HepG2 (cell line): ENCODE measurements at regions not wholly inside any gene's neighbourhood (a gene's known extent, or its start where the extent isn't known, plus 50 kb on each side); places are given as distances from the start of the nearest gene placed in this dataset.

Experiments
- ATAC-seq: fragments of 200-7000 bp; cut with Tn5 transposase; 3 replicates; pipeline ENCODE4 v1.9.1; 2020; ENCODE audit warnings: mild to moderate bottlenecking, moderate library complexity
- BruUV-seq: library from RNA; stranded (reverse); fragments of 400-500 nt; replicated peaks from 2 replicates; lab custom pipeline; 2021; lab: Mats Ljungman, UMichigan
- CTCF ChIA-PET: fragments of 300-600 bp; formaldehyde crosslinking; extraction: SDS; loops from one replicate; lab custom pipeline; 2021; ENCODE audit warnings: low total read pairs, inconsistent platforms, low intra/inter-chr PET ratio; lab: Yijun Ruan, JAX
- POLR2A ChIA-PET: fragments of 350-600 bp; sonication (Branson Sonifier 250); formaldehyde crosslinking; loops from one replicate; lab custom pipeline; 2020; ENCODE audit warnings: antibody characterized with exemption, inconsistent platforms; lab: Yijun Ruan, JAX
- DNase-seq: peaks from one replicate; pipeline ENCODE4 v3.0.0-alpha.2; 2015; ENCODE audit warnings: low spot score
- FAIRE-seq: peaks from 3 replicates; lab custom pipeline; 2011; peaks lifted over from hg19 to GRCh38; lab: Jason Lieb, UNC
- H2AFZ ChIP-seq: one replicate; pipeline ENCODE4 v1.6.1; 2011; ENCODE audit warnings: low read length, inconsistent platforms
- H3K27ac ChIP-seq: fragments of 300-600 bp; 3 replicates; pipeline ENCODE4 v1.8.0; 2011; ENCODE audit warnings: mixed run types, mild to moderate bottlenecking, mixed read lengths, low read length, inconsistent platforms; ENCODE audit not compliant: insufficient read depth; ENCODE audit errors: extremely low read length
- H3K27me3 ChIP-seq, 2 experiments: fragments of 200-600 bp in 1 of 2; 2 replicates in 1 of 2; 3 replicates in 1 of 2; pipeline versions ENCODE4 v1.6.0 to v1.8.0; 2011; ENCODE audit warnings: low read length in 2 of 2, mild to moderate bottlenecking in 2 of 2, moderate library complexity in 2 of 2, inconsistent platforms in 1 of 2; ENCODE audit not compliant: insufficient read depth in 2 of 2, control insufficient read depth in 1 of 2
- H3K36me3 ChIP-seq, 2 experiments: fragments of 200-600 bp in 1 of 2; replicated peaks in 1 of 2; 2 replicates in 1 of 2; 3 replicates in 1 of 2; pipeline versions ENCODE4 v1.5.1 to v1.8.0; 2011; ENCODE audit warnings: low read length in 2 of 2, inconsistent platforms in 1 of 2; ENCODE audit not compliant: insufficient read depth in 2 of 2, control insufficient read depth in 1 of 2
- H3K4me1 ChIP-seq: 2 replicates; pipeline ENCODE4 v1.5.1; 2012; ENCODE audit warnings: low read length, inconsistent platforms; ENCODE audit not compliant: insufficient read depth
- H3K4me2 ChIP-seq: 2 replicates; pipeline ENCODE4 v1.6.0; 2011; ENCODE audit warnings: low read depth, low read length, inconsistent platforms
- H3K4me3 ChIP-seq, 3 experiments: fragments of 200-600 bp in 1 of 3; sonication (generic), shearing (Covaris generic) in 1 of 3; replicated peaks in 1 of 3; 2 replicates each; pipeline ENCODE4 v1.5.1; 2011 to 2016; ENCODE audit warnings: low read length in 3 of 3, inconsistent platforms in 2 of 3, low read depth in 2 of 3, mild to moderate bottlenecking in 2 of 3, control low read depth in 1 of 3, mixed read lengths in 1 of 3; ENCODE audit not compliant: insufficient read depth in 1 of 3
- H3K79me2 ChIP-seq: one replicate; pipeline ENCODE4 v1.6.1; 2011; ENCODE audit warnings: low read length, inconsistent platforms; ENCODE audit not compliant: insufficient read depth
- H3K9ac ChIP-seq: 2 replicates; pipeline ENCODE4 v1.6.0; 2011; ENCODE audit warnings: mild to moderate bottlenecking, low read depth, low read length, inconsistent platforms; ENCODE audit not compliant: insufficient read depth
- H3K9me3 ChIP-seq: 2 replicates; pipeline ENCODE4 v1.5.1; 2012; ENCODE audit warnings: mild to moderate bottlenecking, low read length
- H4K20me1 ChIP-seq: 2 replicates; pipeline ENCODE4 v1.6.0; 2011; ENCODE audit warnings: inconsistent platforms, mild to moderate bottlenecking, low read length, moderate library complexity; ENCODE audit not compliant: insufficient read depth
- GPBP1L1 ChIP-seq: sonication (generic); formaldehyde crosslinking; IDR thresholded peaks from 2 replicates; pipeline ENCODE4 v1.5.0; 2020; ENCODE audit warnings: mild to moderate bottlenecking, missing genetic modification reagents
- HNF4G ChIP-seq, 2 experiments: sonication (generic) in 1 of 2; formaldehyde crosslinking in 1 of 2; IDR thresholded peaks; 2 replicates each; pipeline versions ENCODE4 v1.4.0 to v1.6.1; 2011 to 2020; ENCODE audit warnings: borderline replicate concordance in 2 of 2, low read depth in 2 of 2, mild to moderate bottlenecking in 2 of 2, low read length in 1 of 2, missing genetic modification reagents in 1 of 2, moderate library complexity in 1 of 2
- HNRNPK ChIP-seq: fragments of 200-400 bp; formaldehyde crosslinking; IDR thresholded peaks from 2 replicates; pipeline ENCODE4 v1.6.1; 2018; ENCODE audit warnings: low read length, low read depth, moderate library complexity, mild to moderate bottlenecking; ENCODE audit not compliant: poor library complexity, severe bottlenecking
- SOX13 ChIP-seq, 3 experiments: fragments of 450-650 bp in 1 of 3; sonication (generic) in 1 of 3; formaldehyde crosslinking in 1 of 3; IDR thresholded peaks in 2 of 3; conservative IDR thresholded peaks in 1 of 3; 2 replicates each; pipeline versions ENCODE4 v1.5.0 to v1.6.1; 2016 to 2020; ENCODE audit warnings: antibody characterized with exemption in 1 of 3, mild to moderate bottlenecking in 1 of 3, missing compliant biosample characterization in 1 of 3, missing genetic modification reagents in 1 of 3, moderate library complexity in 1 of 3
- TFE3 ChIP-seq: IDR thresholded peaks from 2 replicates; pipeline ENCODE4 v1.6.1; 2016
- ZBTB10 ChIP-seq: sonication (generic); formaldehyde crosslinking; IDR thresholded peaks from 2 replicates; pipeline ENCODE4 v1.4.0; 2020; ENCODE audit warnings: missing genetic modification reagents, borderline replicate concordance
- ZBTB25 ChIP-seq: IDR thresholded peaks from 2 replicates; pipeline ENCODE4 v1.6.1; 2018; ENCODE audit warnings: missing genetic modification reagents
- WGBS: methylation state at CpG from one replicate; pipeline ENCODE4 v1.1.6; 2017; ENCODE audit warnings: low lambda C conversion rate; 5-methylcytosine and 5-hydroxymethylcytosine counted together
- in situ Hi-C: cut with HindIII; loops from 2 replicates; pipeline ENCODE4 v1.10.0; 2017; ENCODE audit warnings: low pct_unique_long_range_greater_than_20kb; ENCODE audit not compliant: extremely low pct_ligation_motif_present
- intact Hi-C: fragments of 100-400 bp; cut with micrococcal nuclease; formaldehyde crosslinking; loops from one replicate; pipeline ENCODE4 v1.10.0; 2022; ENCODE audit not compliant: unreplicated experiment

GRCh38 chr11:97833412-97833811 lies 1187.3 kb upstream of the CNTN5 start:
- H4K20me1 ChIP-seq, result no peaks in the 10 kb centered on the region
- FAIRE-seq (no peak), ATAC-seq (no peak), DNase-seq (no peak)
- 0% methylated on average over 2 of the region's 2 CpGs for WGBS
- H2AFZ ChIP-seq, result no peak overlapping the region
- no peak for TF ChIP-seq GPBP1L1
- peak; percentile 71 for TF ChIP-seq HNRNPK
- intact Hi-C loops (no loop called here), in situ Hi-C loops (no loop called here)
- H3K4me1 ChIP-seq, result no peaks in the 10 kb centered on the region
- POLR2A ChIA-PET, result no interaction called here
- no peak overlapping the region for H3K4me2 ChIP-seq
- H3K9me3 ChIP-seq, result no peaks in the 10 kb centered on the region; the same call in 1 of the 2 replicates
- H3K27me3 ChIP-seq, result no peaks in the 10 kb centered on the region
- no TSS peak for BruUV-seq
- CTCF ChIA-PET, result no interaction called here
- no peak overlapping the region for H3K4me3 ChIP-seq
- no peak overlapping the region for H3K27ac ChIP-seq
- no peaks in the 10 kb centered on the region for H3K79me2 ChIP-seq
- no peak overlapping the region for H3K9ac ChIP-seq
- H3K36me3 ChIP-seq, result no peaks in the 10 kb centered on the region

GRCh38 chr11:97844016-97844415 lies 1176.7 kb upstream of the CNTN5 start:
- H3K36me3 ChIP-seq, result no peaks in the 10 kb centered on the region
- no peaks in the 10 kb centered on the region for H3K4me1 ChIP-seq
- FAIRE-seq, result no peak
- H4K20me1 ChIP-seq, result no peaks in the 10 kb centered on the region
- no peaks in the 10 kb centered on the region for H3K79me2 ChIP-seq
- H3K27ac ChIP-seq, result no peak overlapping the region
- no TSS peak for BruUV-seq
- no peak overlapping the region for H3K4me3 ChIP-seq
- H3K9ac ChIP-seq, result no peak overlapping the region
- H2AFZ ChIP-seq, result no peak overlapping the region
- no peak for TF ChIP-seq SOX13 (IDR thresholded peaks at IDR 0.05)
- no peak for TF ChIP-seq SOX13 (CRISPR knock-in tag; conservative IDR thresholded peaks at IDR 0.05 in 1 of 2, IDR thresholded peaks at IDR 0.05 in 1 of 2)
- no peak for TF ChIP-seq TFE3 (CRISPR knock-in tag)
- TF ChIP-seq ZBTB10 (CRISPR knock-in tag), result no peak
- no peak for TF ChIP-seq ZBTB25 (CRISPR knock-in tag)
- no peak for TF ChIP-seq HNF4G (IDR thresholded peaks at IDR 0.05; ENCODE audit: borderline replicate concordance, low read depth, low read length)
- no peak for TF ChIP-seq HNF4G (CRISPR knock-in tag; IDR thresholded peaks at IDR 0.05; ENCODE audit: borderline replicate concordance, low read depth)
- intact Hi-C loops (no loop called here), in situ Hi-C loops (no loop called here)
- H3K27me3 ChIP-seq, result no peaks in the 10 kb centered on the region
- no peaks in the 10 kb centered on the region for H3K9me3 ChIP-seq
- ChIA-PET CTCF (no interaction called here), POLR2A (no interaction called here)
- ATAC-seq, result no peak
- no peak overlapping the region for H3K4me2 ChIP-seq
- no peak for DNase-seq
